Uterus (tissue), 3 donors: ENCODE measurements at regions not wholly inside any gene's neighbourhood (a gene's known extent, or its start where the extent isn't known, plus 50 kb on each side); places are given as distances from the start of the nearest gene placed in this dataset.

Experiments
- DNase-seq, 2 donors: peaks; one replicate each; pipeline ENCODE4 v3.0.0-alpha.2; 2019 to 2020
- H3K27ac ChIP-seq, 2 donors: fragments of 200-600 bp; sonication (generic); 1 replicate in 1 of 2; 2 replicates in 1 of 2; pipeline ENCODE4 v1.5.1; 2016 to 2018
- H3K27me3 ChIP-seq, 2 donors: fragments of 200-600 bp; sonication (generic); one replicate each; pipeline ENCODE4 v1.5.1; 2018 to 2019; ENCODE audit warnings: control low read depth in 1 of 2
- H3K36me3 ChIP-seq, 2 donors: fragments of 200-600 bp; sonication (generic); one replicate each; pipeline ENCODE4 v1.5.1; 2019; ENCODE audit warnings: control low read depth in 1 of 2
- H3K4me1 ChIP-seq, 2 donors: fragments of 200-600 bp; sonication (generic); one replicate each; pipeline ENCODE4 v1.5.1; 2018 to 2019; ENCODE audit warnings: control low read depth in 1 of 2
- H3K4me3 ChIP-seq, 2 donors: fragments of 200-600 bp; sonication (generic); 1 replicate in 1 of 2; 2 replicates in 1 of 2; pipeline ENCODE4 v1.5.1; 2018 to 2019; ENCODE audit warnings: mild to moderate bottlenecking in 1 of 2
- H3K9me3 ChIP-seq, 2 donors: fragments of 200-600 bp; sonication (generic); one replicate each; pipeline ENCODE4 v1.5.1; 2019; ENCODE audit warnings: control low read depth in 1 of 2
- POLR2A ChIP-seq, 2 donors: fragments of 450-650 bp; IDR thresholded peaks; one replicate each; pipeline ENCODE4 v1.6.1; 2016; ENCODE audit warnings: antibody characterized with exemption in 2 of 2, mild to moderate bottlenecking in 1 of 2, moderate library complexity in 1 of 2
- intact Hi-C: fragments of 100-400 bp; cut with DNase I; formaldehyde crosslinking; loops from one replicate; pipeline ENCODE4 v1.15.1; 2023; ENCODE audit warnings: low total_unique reads
- TF ChIP-seq, protein P1 (sequence below), 4 experiments: fragments of 200-600 bp in 2 of 4; fragments of 450-650 bp in 2 of 4; sonication (generic) in 2 of 4; IDR thresholded peaks; one replicate each; pipeline ENCODE4 v1.5.1; 2016 to 2019; ENCODE audit warnings: antibody characterized with exemption in 4 of 4, mild to moderate bottlenecking in 2 of 4, moderate library complexity in 1 of 4
- donor health status: DM: yes; HTN: yes; CAD: no.

DNA sequence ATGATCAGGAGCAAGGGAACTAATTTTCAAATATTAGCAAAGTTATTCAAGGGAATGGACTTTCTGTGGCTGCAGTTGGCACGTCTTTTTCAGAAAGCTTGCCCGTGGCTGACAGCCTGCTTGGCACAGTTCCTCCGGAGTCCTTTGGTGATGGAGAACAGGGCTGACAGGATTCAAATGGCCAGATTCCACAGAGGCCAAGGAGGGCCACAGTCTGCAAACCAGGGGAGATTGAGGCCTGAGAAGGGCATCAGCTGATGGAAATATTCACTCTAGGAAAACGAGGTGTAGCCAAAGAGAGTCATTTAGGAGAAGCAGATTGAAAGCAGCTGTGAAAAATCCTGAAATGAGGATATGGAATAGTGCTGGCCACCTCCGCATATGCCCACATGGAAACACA, 178.3 kb downstream of the EMP1 start:
- TF ChIP-seq, protein P1, sequence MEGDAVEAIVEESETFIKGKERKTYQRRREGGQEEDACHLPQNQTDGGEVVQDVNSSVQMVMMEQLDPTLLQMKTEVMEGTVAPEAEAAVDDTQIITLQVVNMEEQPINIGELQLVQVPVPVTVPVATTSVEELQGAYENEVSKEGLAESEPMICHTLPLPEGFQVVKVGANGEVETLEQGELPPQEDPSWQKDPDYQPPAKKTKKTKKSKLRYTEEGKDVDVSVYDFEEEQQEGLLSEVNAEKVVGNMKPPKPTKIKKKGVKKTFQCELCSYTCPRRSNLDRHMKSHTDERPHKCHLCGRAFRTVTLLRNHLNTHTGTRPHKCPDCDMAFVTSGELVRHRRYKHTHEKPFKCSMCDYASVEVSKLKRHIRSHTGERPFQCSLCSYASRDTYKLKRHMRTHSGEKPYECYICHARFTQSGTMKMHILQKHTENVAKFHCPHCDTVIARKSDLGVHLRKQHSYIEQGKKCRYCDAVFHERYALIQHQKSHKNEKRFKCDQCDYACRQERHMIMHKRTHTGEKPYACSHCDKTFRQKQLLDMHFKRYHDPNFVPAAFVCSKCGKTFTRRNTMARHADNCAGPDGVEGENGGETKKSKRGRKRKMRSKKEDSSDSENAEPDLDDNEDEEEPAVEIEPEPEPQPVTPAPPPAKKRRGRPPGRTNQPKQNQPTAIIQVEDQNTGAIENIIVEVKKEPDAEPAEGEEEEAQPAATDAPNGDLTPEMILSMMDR (IDR thresholded peaks at IDR 0.05) = no peak
- no peak for TF ChIP-seq POLR2A (IDR thresholded peaks at IDR 0.05)
- intact Hi-C loops = no loop called here
- no peak for DNase-seq

DNA sequence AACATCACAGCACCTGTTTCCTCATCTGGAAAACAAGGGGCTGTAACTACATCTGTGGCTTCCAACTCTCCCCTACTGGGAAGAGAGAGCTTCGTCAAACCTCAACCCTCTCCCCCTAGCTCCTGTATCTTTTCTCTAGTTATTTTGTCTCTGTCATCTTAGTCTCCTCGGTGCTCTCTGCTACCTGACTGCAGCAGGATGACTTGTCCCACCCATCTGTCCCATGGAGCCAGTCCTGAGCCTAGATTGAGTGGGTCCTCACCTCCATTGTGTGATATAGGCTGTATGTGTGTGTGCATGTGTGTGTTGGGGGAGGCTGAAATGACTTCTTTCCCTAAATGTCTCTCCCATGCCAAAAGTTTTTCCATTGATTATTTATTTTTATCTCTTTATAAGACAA, 177.3 kb downstream of the EMP1 start:
- Histone ChIP-seq H3K27ac (no peak overlapping the region), H3K27me3 (no peaks in the 10 kb centered on the region), H3K9me3 (no peaks in the 10 kb centered on the region), H3K4me3 (no peak overlapping the region), H3K36me3 (no peaks in the 10 kb centered on the region), H3K4me1 (no peaks in the 10 kb centered on the region)
- TF ChIP-seq POLR2A (IDR thresholded peaks at IDR 0.05) = no peak
- TF ChIP-seq, protein P1 (IDR thresholded peaks at IDR 0.05) = no peak
- intact Hi-C loops = no loop called here
- DNase-seq = no peak

More for the DNA sequence above, 178.3 kb downstream of the EMP1 start:
- no peaks in the 10 kb centered on the region for H3K4me1 ChIP-seq
- no peak overlapping the region for H3K4me3 ChIP-seq
- H3K36me3 ChIP-seq = no peaks in the 10 kb centered on the region
- no peaks in the 10 kb centered on the region for H3K27me3 ChIP-seq
- H3K9me3 ChIP-seq = no peaks in the 10 kb centered on the region
- no peak overlapping the region for H3K27ac ChIP-seq

DNA sequence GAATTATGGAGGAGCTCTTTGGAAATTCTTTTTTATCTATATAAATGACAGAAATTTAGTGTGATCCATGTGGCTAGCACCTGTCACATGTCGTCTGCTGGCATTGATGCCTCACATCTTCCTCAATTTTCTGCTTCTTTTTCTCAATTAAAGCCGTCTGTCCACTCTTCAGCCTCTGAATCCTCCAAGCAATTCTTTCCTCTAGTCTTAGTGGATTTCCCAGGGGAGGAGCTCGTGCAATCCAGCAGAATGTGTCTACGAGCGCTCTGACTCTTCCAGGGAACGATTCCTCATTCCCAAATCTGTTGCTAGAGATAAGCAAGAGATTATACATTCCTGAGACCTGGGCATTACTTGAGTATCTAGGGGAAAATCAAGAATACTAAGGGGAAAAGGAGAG, 176.6 kb downstream of the EMP1 start:
- Histone ChIP-seq H3K9me3 (no peaks in the 10 kb centered on the region), H3K36me3 (no peaks in the 10 kb centered on the region), H3K4me1 (no peaks in the 10 kb centered on the region), H3K4me3 (no peak overlapping the region), H3K27me3 (no peaks in the 10 kb centered on the region), H3K27ac (no peak overlapping the region)
- TF ChIP-seq POLR2A (IDR thresholded peaks at IDR 0.05) = no peak
- TF ChIP-seq, protein P1 (IDR thresholded peaks at IDR 0.05) = no peak
- DNase-seq = no peak
- intact Hi-C loops = no loop called here

DNA sequence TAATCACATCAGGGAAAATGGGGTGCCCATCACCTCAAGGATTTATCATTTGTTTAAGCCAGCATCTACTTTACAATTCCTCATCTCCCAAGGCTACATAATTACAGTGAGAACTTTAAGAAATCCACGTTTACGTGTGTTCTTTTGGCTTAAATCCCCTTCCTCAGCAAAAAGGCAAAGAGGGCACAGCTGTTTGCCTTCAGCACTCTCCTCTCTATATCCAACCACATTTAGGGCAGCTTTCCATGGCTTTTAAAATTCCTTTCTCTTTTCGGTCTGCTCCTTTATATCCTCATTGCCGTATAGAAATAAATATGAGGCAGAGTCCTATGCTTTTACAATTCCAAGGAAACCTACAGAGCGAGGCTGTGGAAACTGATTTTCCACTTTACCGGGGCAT, 175.9 kb downstream of the EMP1 start:
- no peak for TF ChIP-seq POLR2A (IDR thresholded peaks at IDR 0.05)
- TF ChIP-seq, protein P1 (IDR thresholded peaks at IDR 0.05) = no peak
- H3K36me3 ChIP-seq = no peaks in the 10 kb centered on the region
- no peaks in the 10 kb centered on the region for H3K27me3 ChIP-seq
- H3K9me3 ChIP-seq = no peaks in the 10 kb centered on the region
- intact Hi-C loops = no loop called here
- H3K27ac ChIP-seq = no peak overlapping the region
- no peak for DNase-seq
- no peaks in the 10 kb centered on the region for H3K4me1 ChIP-seq
- no peak overlapping the region for H3K4me3 ChIP-seq

DNA sequence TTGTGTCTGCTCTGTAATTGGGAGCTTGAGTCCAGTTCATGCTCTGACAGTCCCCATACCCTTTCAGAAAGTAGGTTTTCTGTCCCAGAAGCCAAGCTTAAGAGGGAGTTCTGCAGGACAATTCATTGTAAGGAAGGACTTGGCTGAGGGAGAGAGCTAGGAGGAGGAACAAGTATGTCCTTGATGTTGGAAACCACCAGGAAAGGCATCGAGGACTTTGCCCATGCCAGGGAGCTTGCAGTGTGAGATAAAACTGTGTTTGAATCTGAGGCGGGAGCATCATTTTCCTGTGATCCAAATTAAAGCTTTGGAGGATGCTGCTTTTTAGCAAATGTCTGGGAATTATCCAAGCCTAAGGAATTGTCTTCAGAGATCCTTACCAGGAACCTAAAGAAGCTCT, 175.3 kb downstream of the EMP1 start:
- Histone ChIP-seq H3K36me3 (no peaks in the 10 kb centered on the region), H3K4me1 (no peaks in the 10 kb centered on the region), H3K9me3 (no peaks in the 10 kb centered on the region), H3K27ac (no peak overlapping the region), H3K4me3 (no peak overlapping the region), H3K27me3 (no peaks in the 10 kb centered on the region)
- TF ChIP-seq, protein P1 (IDR thresholded peaks at IDR 0.05) = no peak
- TF ChIP-seq POLR2A (IDR thresholded peaks at IDR 0.05) = no peak
- no peak for DNase-seq
- intact Hi-C loops = no loop called here
